ENCODE measurements at regions not wholly inside any gene's neighbourhood (a gene's known extent, or its start where the extent isn't known, plus 50 kb on each side); places are given as distances from the start of the nearest gene placed in this dataset.

GRCh38 chr10:132131581-132132420 is 54.9 kb upstream of the DPYSL4 start:
- TF ChIP-seq, protein P1, sequence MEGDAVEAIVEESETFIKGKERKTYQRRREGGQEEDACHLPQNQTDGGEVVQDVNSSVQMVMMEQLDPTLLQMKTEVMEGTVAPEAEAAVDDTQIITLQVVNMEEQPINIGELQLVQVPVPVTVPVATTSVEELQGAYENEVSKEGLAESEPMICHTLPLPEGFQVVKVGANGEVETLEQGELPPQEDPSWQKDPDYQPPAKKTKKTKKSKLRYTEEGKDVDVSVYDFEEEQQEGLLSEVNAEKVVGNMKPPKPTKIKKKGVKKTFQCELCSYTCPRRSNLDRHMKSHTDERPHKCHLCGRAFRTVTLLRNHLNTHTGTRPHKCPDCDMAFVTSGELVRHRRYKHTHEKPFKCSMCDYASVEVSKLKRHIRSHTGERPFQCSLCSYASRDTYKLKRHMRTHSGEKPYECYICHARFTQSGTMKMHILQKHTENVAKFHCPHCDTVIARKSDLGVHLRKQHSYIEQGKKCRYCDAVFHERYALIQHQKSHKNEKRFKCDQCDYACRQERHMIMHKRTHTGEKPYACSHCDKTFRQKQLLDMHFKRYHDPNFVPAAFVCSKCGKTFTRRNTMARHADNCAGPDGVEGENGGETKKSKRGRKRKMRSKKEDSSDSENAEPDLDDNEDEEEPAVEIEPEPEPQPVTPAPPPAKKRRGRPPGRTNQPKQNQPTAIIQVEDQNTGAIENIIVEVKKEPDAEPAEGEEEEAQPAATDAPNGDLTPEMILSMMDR (IDR thresholded peaks at IDR 0.05) = no peak
- TF ChIP-seq YY1 (IDR thresholded peaks at IDR 0.05; ENCODE audit: low read depth) (no peak), EP300 (IDR thresholded peaks at IDR 0.05; ENCODE audit: borderline replicate concordance in 1 of 2, low read depth in 1 of 2, low read length in 1 of 2) (no peak), MAX (IDR thresholded peaks at IDR 0.05; ENCODE audit: low read depth) (no peak), POLR2AphosphoS5 (IDR thresholded peaks at IDR 0.05; ENCODE audit: low read depth, low read length) (no peak), SMC3 (IDR thresholded peaks at IDR 0.05; ENCODE audit: low read depth, low read length) (no peak), MXI1 (IDR thresholded peaks at IDR 0.05; ENCODE audit: low read depth, low read length) (no peak), EZH2phosphoT487 (IDR thresholded peaks at IDR 0.05; ENCODE audit: borderline replicate concordance, low read depth) (no peak), USF1 (IDR thresholded peaks at IDR 0.05; ENCODE audit: borderline replicate concordance, low read depth) (no peak), TCF12 (IDR thresholded peaks at IDR 0.05) (no peak), RCOR1 (IDR thresholded peaks at IDR 0.05; ENCODE audit: low read length) (no peak), PBX3 (IDR thresholded peaks at IDR 0.05) (no peak), GATA2 (CRISPR knock-in tag; IDR thresholded peaks at IDR 0.05) (no peak)

Measured in SK-N-SH (cell line).